Tibial artery (tissue), 4 donors: ENCODE measurements at regions not wholly inside any gene's neighbourhood (a gene's known extent, or its start where the extent isn't known, plus 50 kb on each side); places are given as distances from the start of the nearest gene placed in this dataset.

Experiments
- DNase-seq, 2 donors: peaks; one replicate each; pipeline ENCODE4 v3.0.0-alpha.2; 2019
- H3K27ac ChIP-seq, 2 donors: fragments of 200-600 bp; sonication (generic) in 1 of 2; 1 replicate in 1 of 2; 2 replicates in 1 of 2; pipeline ENCODE4 v1.5.1; 2018 to 2019; ENCODE audit warnings: mild to moderate bottlenecking in 1 of 2
- H3K27me3 ChIP-seq, 2 donors: fragments of 200-600 bp; sonication (generic) in 1 of 2; one replicate each; pipeline versions ENCODE4 v1.5.1 to v1.6.0; 2016 to 2019
- H3K36me3 ChIP-seq, 3 donors: fragments of 200-600 bp; sonication (generic) in 2 of 3; one replicate each; pipeline ENCODE4 v1.5.1; 2016 to 2019; ENCODE audit warnings: mild to moderate bottlenecking in 2 of 3
- H3K4me1 ChIP-seq, 4 donors: fragments of 200-600 bp; sonication (generic) in 2 of 4; 1 replicate in 3 of 4; 2 replicates in 1 of 4; pipeline ENCODE4 v1.5.1; 2016 to 2019
- H3K4me3 ChIP-seq, 2 donors: fragments of 200-600 bp; sonication (generic) in 1 of 2; 1 replicate in 1 of 2; 2 replicates in 1 of 2; pipeline ENCODE4 v1.5.1; 2018 to 2019; ENCODE audit warnings: mild to moderate bottlenecking in 2 of 2
- H3K9me3 ChIP-seq, 3 donors: fragments of 200-600 bp; sonication (generic) in 1 of 3; one replicate each; pipeline ENCODE4 v1.5.1; 2016 to 2019
- CTCF ChIP-seq, 2 experiments: fragments of 200-600 bp in 1 of 2; fragments of 450-650 bp in 1 of 2; IDR thresholded peaks; one replicate each; pipeline ENCODE4 v1.5.1; 2017 to 2019; ENCODE audit warnings: antibody characterized with exemption in 2 of 2, mild to moderate bottlenecking in 1 of 2, moderate library complexity in 1 of 2
- intact Hi-C: fragments of 100-400 bp; cut with DNase I; formaldehyde crosslinking; loops from one replicate; pipeline ENCODE4 v1.15.0; 2023; ENCODE audit warnings: low total_unique reads

GRCh38 chr2:34831096-34831495 is 1232.0 kb upstream of the FAM98A start:
- no peak for TF ChIP-seq CTCF (IDR thresholded peaks at IDR 0.05)
- H3K27ac ChIP-seq = no peak overlapping the region
- DNase-seq = no peak
- H3K4me1 ChIP-seq = no peaks in the 10 kb centered on the region
- H3K9me3 ChIP-seq = no peaks in the 10 kb centered on the region
- no peak overlapping the region for H3K4me3 ChIP-seq
- H3K36me3 ChIP-seq = no peaks in the 10 kb centered on the region
- no peaks in the 10 kb centered on the region for H3K27me3 ChIP-seq
- intact Hi-C loops = no loop called here

- DNase-seq = no peak
- no peak overlapping the region for H3K4me3 ChIP-seq
- H3K9me3 ChIP-seq = no peaks in the 10 kb centered on the region
- no peaks in the 10 kb centered on the region for H3K27me3 ChIP-seq
- no peak for TF ChIP-seq CTCF (IDR thresholded peaks at IDR 0.05)
- intact Hi-C loops = no loop called here
- no peak overlapping the region for H3K27ac ChIP-seq
- no peaks in the 10 kb centered on the region for H3K36me3 ChIP-seq
- H3K4me1 ChIP-seq = no peaks in the 10 kb centered on the region
Observed at GRCh38 chr2:34828481-34828880, 1229.4 kb upstream of the FAM98A start.

GRCh38 chr2:34827398-34827797 is 1228.3 kb upstream of the FAM98A start:
- no peak for DNase-seq
- no peaks in the 10 kb centered on the region for H3K9me3 ChIP-seq
- H3K4me3 ChIP-seq = no peak overlapping the region
- H3K4me1 ChIP-seq = no peaks in the 10 kb centered on the region
- H3K36me3 ChIP-seq = no peaks in the 10 kb centered on the region
- no peaks in the 10 kb centered on the region for H3K27me3 ChIP-seq
- no peak for TF ChIP-seq CTCF (IDR thresholded peaks at IDR 0.05)
- intact Hi-C loops = no loop called here
- H3K27ac ChIP-seq = no peak overlapping the region

- H3K9me3 ChIP-seq = no peaks in the 10 kb centered on the region
- H3K4me1 ChIP-seq = no peaks in the 10 kb centered on the region
- no peaks in the 10 kb centered on the region for H3K36me3 ChIP-seq
- H3K27me3 ChIP-seq = no peaks in the 10 kb centered on the region
- DNase-seq = no peak
- no peak overlapping the region for H3K27ac ChIP-seq
- TF ChIP-seq CTCF (IDR thresholded peaks at IDR 0.05) = no peak
- intact Hi-C loops = no loop called here
- H3K4me3 ChIP-seq = no peak overlapping the region
Observed at GRCh38 chr2:34825686-34826085, 1226.6 kb upstream of the FAM98A start.

- no peak overlapping the region for H3K27ac ChIP-seq
- no peaks in the 10 kb centered on the region for H3K27me3 ChIP-seq
- H3K4me1 ChIP-seq = no peaks in the 10 kb centered on the region
- no peaks in the 10 kb centered on the region for H3K36me3 ChIP-seq
- H3K9me3 ChIP-seq = no peaks in the 10 kb centered on the region
- intact Hi-C loops = no loop called here
- H3K4me3 ChIP-seq = no peak overlapping the region
- no peak for DNase-seq
- no peak for TF ChIP-seq CTCF (IDR thresholded peaks at IDR 0.05)
Observed at GRCh38 chr2:34822616-34823015, 1223.5 kb upstream of the FAM98A start.

GRCh38 chr2:34815052-34815741 is 1216.1 kb upstream of the FAM98A start:
- no peaks in the 10 kb centered on the region for H3K4me1 ChIP-seq
- no peaks in the 10 kb centered on the region for H3K36me3 ChIP-seq
- intact Hi-C loops = no loop called here
- H3K9me3 ChIP-seq = no peaks in the 10 kb centered on the region
- H3K4me3 ChIP-seq = no peak overlapping the region
- DNase-seq = no peak
- H3K27me3 ChIP-seq = no peaks in the 10 kb centered on the region
- no peak for TF ChIP-seq CTCF (IDR thresholded peaks at IDR 0.05)
- no peak overlapping the region for H3K27ac ChIP-seq
